Cardiac septum (tissue), 1 donor: ENCODE measurements at regions not wholly inside any gene's neighbourhood (a gene's known extent, or its start where the extent isn't known, plus 50 kb on each side); places are given as distances from the start of the nearest gene placed in this dataset.
"Not testable (repeated sequence)": the region's sequence is repeated elsewhere in the genome, so short reads cannot be mapped to it uniquely, and the experiment has no call there.

ENCODE experiments used
- DNase-seq: peaks from one replicate; pipeline ENCODE4 v3.0.0-alpha.2; 2020; ENCODE audit warnings: low spot score
- intact Hi-C: fragments of 100-400 bp; cut with DNase I; formaldehyde crosslinking; loops from one replicate; pipeline ENCODE4 v1.14.0; 2022
- donor health status: DM: no; HTN: no; CAD: no.

- no peak for DNase-seq
- intact Hi-C loops: no loop called here
Measured at GRCh38 chr1:244155661-244156060, 104.6 kb downstream of the ZBTB18 start.

- DNase-seq, intact Hi-C loops: not testable (repeated sequence)
Measured at GRCh38 chr1:244156617-244157016, 105.5 kb downstream of the ZBTB18 start.

- no peak for DNase-seq
- intact Hi-C loops: no loop called here
Measured at GRCh38 chr1:244157731-244158438, 106.8 kb downstream of the ZBTB18 start.

GRCh38 chr1:244159646-244160045 is 108.6 kb downstream of the ZBTB18 start:
- intact Hi-C loops: loop anchor here (5.0 kb wide), 1 partner anchor 107 kb away; the partner anchor contains the start of gene ZBTB18
- DNase-seq: no peak

- intact Hi-C loops: loop anchor here (5.0 kb wide), 1 partner anchor 108 kb away; the partner anchor contains the start of gene ZBTB18
- no peak for DNase-seq
Measured at GRCh38 chr1:244160455-244161235, 109.6 kb downstream of the ZBTB18 start.

- intact Hi-C loops: loop anchor here (5.0 kb wide), 1 partner anchor 109 kb away; the partner anchor contains the start of gene ZBTB18
- DNase-seq: no peak
Measured at GRCh38 chr1:244161236-244161510, 110.1 kb downstream of the ZBTB18 start.

- intact Hi-C loops: loop anchor here (5.0 kb wide), 1 partner anchor 111 kb away; the partner anchor contains the start of gene ZBTB18
- no peak for DNase-seq
Measured at GRCh38 chr1:244162786-244163530, 111.9 kb downstream of the ZBTB18 start.

GRCh38 chr1:244163861-244164510 is 112.9 kb downstream of the ZBTB18 start:
- intact Hi-C loops: loop anchor here (5.0 kb wide), 1 partner anchor 112 kb away; the partner anchor contains the start of gene ZBTB18
- no peak for DNase-seq

GRCh38 chr1:244164511-244164890 is 113.4 kb downstream of the ZBTB18 start:
- no peak for DNase-seq
- intact Hi-C loops: loop anchor here (5.0 kb wide), 1 partner anchor 112 kb away; the partner anchor contains the start of gene ZBTB18

- DNase-seq: no peak
- intact Hi-C loops: no loop called here
Measured at GRCh38 chr1:244165021-244165420, 113.9 kb downstream of the ZBTB18 start.

- intact Hi-C loops: no loop called here
- no peak for DNase-seq
Measured at GRCh38 chr1:244165701-244166100, 114.6 kb downstream of the ZBTB18 start.

GRCh38 chr1:244171241-244171985 is 120.3 kb downstream of the ZBTB18 start:
- intact Hi-C loops: no loop called here
- DNase-seq: no peak

- DNase-seq: no peak
- intact Hi-C loops: no loop called here
Measured at GRCh38 chr1:244173240-244173639, 122.2 kb downstream of the ZBTB18 start.

- no peak for DNase-seq
- intact Hi-C loops: no loop called here
Measured at GRCh38 chr1:244173769-244174168, 122.7 kb downstream of the ZBTB18 start.

- intact Hi-C loops: no loop called here
- no peak for DNase-seq
Measured at GRCh38 chr1:244174922-244175521, 123.9 kb downstream of the ZBTB18 start.

GRCh38 chr1:244176201-244176600 is 125.1 kb downstream of the ZBTB18 start:
- intact Hi-C loops: no loop called here
- DNase-seq: no peak

GRCh38 chr1:244180256-244180655 is 129.2 kb downstream of the ZBTB18 start:
- intact Hi-C loops: no loop called here
- no peak for DNase-seq

- intact Hi-C loops: no loop called here
- no peak for DNase-seq
Measured at GRCh38 chr1:244181867-244182266, 130.8 kb downstream of the ZBTB18 start.

GRCh38 chr1:244183037-244183436 is 132.0 kb downstream of the ZBTB18 start:
- DNase-seq: no peak
- intact Hi-C loops: no loop called here
